GM13976 (cell line): ENCODE measurements at regions not wholly inside any gene's neighbourhood (a gene's known extent, or its start where the extent isn't known, plus 50 kb on each side); places are given as distances from the start of the nearest gene placed in this dataset.

Experiments used
- DNase-seq: peaks from one replicate; pipeline ENCODE4 v3.0.0; 2012; ENCODE audit warnings: low spot score
- CTCF ChIP-seq: IDR thresholded peaks from 2 replicates; pipeline ENCODE4 v1.5.1; 2012; ENCODE audit warnings: borderline replicate concordance, mild to moderate bottlenecking; ENCODE audit not compliant: insufficient read depth; ENCODE audit errors: extremely low read depth, missing control alignments, control extremely low read depth
- in situ Hi-C: fragments of 300-500 bp; cut with MboI; formaldehyde crosslinking; loops from one replicate; pipeline ENCODE4 v1.12.0; 2022; ENCODE audit warnings: low sequenced_read_pairs, mixed read lengths, inconsistent platforms; ENCODE audit not compliant: unreplicated experiment

- no peak for TF ChIP-seq CTCF
- DNase-seq = no peak
- in situ Hi-C loops = no loop called here
Observed at GRCh38 chr2:81545626-81546025, 1241.1 kb upstream of the LRRTM1 start.

GRCh38 chr2:81542119-81542518 is 1237.6 kb upstream of the LRRTM1 start:
- in situ Hi-C loops = no loop called here
- no peak for DNase-seq
- TF ChIP-seq CTCF = no peak

GRCh38 chr2:81529944-81530343 is 1225.4 kb upstream of the LRRTM1 start:
- in situ Hi-C loops = no loop called here
- DNase-seq = no peak
- TF ChIP-seq CTCF = no peak

GRCh38 chr2:81528852-81529480 is 1224.4 kb upstream of the LRRTM1 start:
- DNase-seq = no peak
- TF ChIP-seq CTCF = no peak
- in situ Hi-C loops = no loop called here

- no peak for TF ChIP-seq CTCF
- DNase-seq = no peak
- in situ Hi-C loops = no loop called here
Observed at GRCh38 chr2:81523344-81523743, 1218.8 kb upstream of the LRRTM1 start.

- no peak for TF ChIP-seq CTCF
- DNase-seq = no peak
- in situ Hi-C loops = no loop called here
Observed at GRCh38 chr2:81513328-81513727, 1208.8 kb upstream of the LRRTM1 start.

- DNase-seq = no peak
- in situ Hi-C loops = no loop called here
- no peak for TF ChIP-seq CTCF
Observed at GRCh38 chr2:81505586-81505985, 1201.0 kb upstream of the LRRTM1 start.
